ENCODE measurements at regions not wholly inside any gene's neighbourhood (a gene's known extent, or its start where the extent isn't known, plus 50 kb on each side); places are given as distances from the start of the nearest gene placed in this dataset.

DNA sequence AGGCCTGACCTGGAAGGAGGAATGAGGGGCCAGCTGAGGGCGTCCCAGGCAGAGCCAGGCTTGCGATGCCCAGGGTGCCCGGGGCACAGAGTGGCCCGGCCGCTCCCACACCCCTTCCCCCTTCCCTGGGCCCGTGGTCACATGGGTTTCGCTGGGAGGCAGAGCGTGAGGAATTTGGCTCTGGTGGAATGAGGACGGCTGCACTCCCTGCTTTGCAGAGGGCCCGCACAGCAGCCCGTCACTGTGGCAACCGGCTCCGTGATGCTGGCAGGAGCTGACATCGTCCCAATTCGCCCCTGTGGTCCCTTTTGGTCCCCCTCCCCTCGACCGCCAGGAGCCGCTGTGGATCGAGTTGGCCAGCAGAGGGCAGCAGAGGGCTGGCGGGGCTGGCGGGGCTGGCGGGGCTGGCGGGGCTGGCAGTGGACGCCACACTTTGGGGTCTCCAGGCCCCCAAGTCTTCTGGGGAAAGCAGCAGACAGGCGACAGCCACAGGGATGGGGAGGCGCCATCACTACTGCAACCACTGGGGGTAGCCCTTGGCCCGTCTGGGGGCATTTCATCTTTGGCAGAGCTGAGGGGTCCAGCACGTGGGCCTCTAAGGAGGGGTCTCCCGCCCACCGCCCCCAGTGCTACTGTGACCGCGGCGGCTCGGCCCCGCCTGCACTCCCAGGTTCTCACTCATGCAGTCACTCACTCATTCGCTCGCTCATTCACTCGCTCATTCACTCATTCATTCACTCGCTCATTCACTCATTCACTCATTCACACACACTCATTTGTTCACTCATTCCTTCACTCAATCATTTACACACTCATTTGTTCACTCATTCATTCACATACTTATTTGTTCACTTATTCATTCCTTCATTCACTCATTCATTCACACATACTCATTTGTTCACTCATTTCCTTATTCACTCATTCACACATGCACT, 49.7 kb upstream of the BHLHE23 start:
- DNase-seq (ENCODE audit: low read depth), result no peak

All from stimulated activated CD8-positive, alpha-beta memory T cell treated with anti-CD3 and anti-CD28 coated beads, Interleukin-12 subunit alpha, Interleukin-12 subunit beta, amount 100 ng/mL, for 4 hours (primary cell).